Liver (tissue), 8 donors: ENCODE measurements at regions not wholly inside any gene's neighbourhood (a gene's known extent, or its start where the extent isn't known, plus 50 kb on each side); places are given as distances from the start of the nearest gene placed in this dataset.

Experiments
- DNase-seq: peaks from one replicate; pipeline ENCODE4 v3.0.0-alpha.2; 2017; ENCODE audit warnings: low spot score
- H3K27ac ChIP-seq, 2 donors: one replicate each; pipeline ENCODE4 v1.7.0; 2013; ENCODE audit warnings: inconsistent platforms in 2 of 2, low read length in 2 of 2, control low read depth in 1 of 2, low read depth in 1 of 2, mild to moderate bottlenecking in 1 of 2
- H3K27me3 ChIP-seq, 4 donors: one replicate each; pipeline versions ENCODE4 v1.6.1 to v1.7.0; 2013; ENCODE audit warnings: low read length in 3 of 4, inconsistent platforms in 1 of 4, mild to moderate bottlenecking in 1 of 4, moderate library complexity in 1 of 4; ENCODE audit not compliant: control insufficient read depth in 4 of 4, insufficient read depth in 4 of 4
- H3K36me3 ChIP-seq, 4 donors: one replicate each; pipeline versions ENCODE4 v1.6.1 to v1.7.0; 2013; ENCODE audit warnings: low read length in 3 of 4, mild to moderate bottlenecking in 3 of 4, low read depth in 1 of 4, moderate library complexity in 1 of 4; ENCODE audit not compliant: control insufficient read depth in 4 of 4, insufficient read depth in 3 of 4
- H3K4me1 ChIP-seq, 4 donors: one replicate each; pipeline versions ENCODE4 v1.6.1 to v1.7.0; 2013; ENCODE audit warnings: low read length in 3 of 4, mild to moderate bottlenecking in 3 of 4, moderate library complexity in 1 of 4; ENCODE audit not compliant: control insufficient read depth in 4 of 4, insufficient read depth in 4 of 4
- H3K4me3 ChIP-seq, 3 donors: one replicate each; pipeline versions ENCODE4 v1.6.1 to v1.7.0; 2013; ENCODE audit warnings: low read length in 3 of 3, control low read depth in 1 of 3, low read depth in 1 of 3, mild to moderate bottlenecking in 1 of 3
- H3K9ac ChIP-seq, 2 donors: one replicate each; pipeline ENCODE4 v1.7.0; 2013; ENCODE audit warnings: low read length in 2 of 2, mild to moderate bottlenecking in 2 of 2, moderate library complexity in 2 of 2, control low read depth in 1 of 2, low read depth in 1 of 2
- H3K9me3 ChIP-seq, 4 donors: one replicate each; pipeline versions ENCODE4 v1.6.1 to v1.7.0; 2013; ENCODE audit warnings: low read length in 3 of 4; ENCODE audit not compliant: control insufficient read depth in 4 of 4
- EGR1 ChIP-seq, 2 donors: IDR thresholded peaks; 2 replicates each; pipeline ENCODE4 v1.6.1; 2016 to 2018; ENCODE audit warnings: antibody characterized with exemption in 2 of 2, low read depth in 2 of 2
- FOXA1 ChIP-seq: IDR thresholded peaks from 2 replicates; pipeline ENCODE4 v1.6.1; 2016; ENCODE audit warnings: antibody characterized with exemption
- FOXA2 ChIP-seq: IDR thresholded peaks from 2 replicates; pipeline ENCODE4 v1.6.1; 2016; ENCODE audit warnings: antibody characterized with exemption
- GABPA ChIP-seq, 2 donors: IDR thresholded peaks in 1 of 2; conservative IDR thresholded peaks in 1 of 2; 2 replicates each; pipeline ENCODE4 v1.6.1; 2016; ENCODE audit warnings: antibody characterized with exemption in 2 of 2, mild to moderate bottlenecking in 1 of 2, moderate library complexity in 1 of 2
- HNF4A ChIP-seq, 2 donors: conservative IDR thresholded peaks; 2 replicates each; pipeline ENCODE4 v1.6.1; 2016; ENCODE audit warnings: antibody characterized with exemption in 2 of 2, mild to moderate bottlenecking in 2 of 2
- HNF4G ChIP-seq: IDR thresholded peaks from 2 replicates; pipeline ENCODE4 v1.6.1; 2016; ENCODE audit warnings: antibody characterized with exemption
- JUND ChIP-seq, 2 donors: IDR thresholded peaks; 2 replicates each; pipeline ENCODE4 v1.6.1; 2016; ENCODE audit warnings: antibody characterized with exemption in 2 of 2
- NR2F2 ChIP-seq: IDR thresholded peaks from 2 replicates; pipeline ENCODE4 v1.6.1; 2016; ENCODE audit warnings: antibody characterized with exemption
- RAD21 ChIP-seq, 2 donors: IDR thresholded peaks; 2 replicates each; pipeline ENCODE4 v1.6.1; 2016; ENCODE audit warnings: antibody characterized with exemption in 2 of 2, mild to moderate bottlenecking in 2 of 2
- RXRA ChIP-seq, 2 donors: IDR thresholded peaks; 2 replicates each; pipeline ENCODE4 v1.6.1; 2017 to 2018; ENCODE audit warnings: antibody characterized with exemption in 2 of 2, mild to moderate bottlenecking in 1 of 2
- SP1 ChIP-seq: IDR thresholded peaks from 2 replicates; pipeline ENCODE4 v1.6.1; 2018; ENCODE audit warnings: antibody characterized with exemption, mild to moderate bottlenecking
- TAF1 ChIP-seq: conservative IDR thresholded peaks from 2 replicates; pipeline ENCODE4 v1.6.1; 2016; ENCODE audit warnings: antibody characterized with exemption, mild to moderate bottlenecking
- YY1 ChIP-seq: IDR thresholded peaks from 2 replicates; pipeline ENCODE4 v1.6.1; 2016; ENCODE audit warnings: antibody characterized with exemption, mild to moderate bottlenecking
- WGBS: extraction: QIAGEN DNeasy Blood & Tissue Kit; methylation state at CpG from one replicate; pipeline ENCODE4 v1.1.7; 2013; 5-methylcytosine and 5-hydroxymethylcytosine counted together
- TF ChIP-seq, protein P1 (sequence below): fragments of 150-350 bp; IDR thresholded peaks from 2 replicates; pipeline ENCODE4 v1.5.1; 2017; ENCODE audit warnings: improper control_type of control experiment, low read depth, low read length; ENCODE audit not compliant: missing input control
- TF ChIP-seq, protein P2 (sequence below): IDR thresholded peaks from 2 replicates; pipeline ENCODE4 v1.6.1; 2016; ENCODE audit warnings: antibody characterized with exemption
- TF ChIP-seq, protein P3 (sequence below): IDR thresholded peaks from 2 replicates; pipeline ENCODE4 v1.6.1; 2016; ENCODE audit warnings: antibody characterized with exemption
- TF ChIP-seq, protein P4 (sequence below): IDR thresholded peaks from 2 replicates; pipeline ENCODE4 v1.6.1; 2016; ENCODE audit warnings: antibody characterized with exemption
- TF ChIP-seq, protein P5 (sequence below): IDR thresholded peaks from 2 replicates; pipeline ENCODE4 v1.6.1; 2016; ENCODE audit warnings: antibody characterized with exemption, mild to moderate bottlenecking
- donor health status: healthy.
- donor health status: healthy.
- donor health status: healthy.
- donor health status: healthy.
- donor health status: healthy.

DNA sequence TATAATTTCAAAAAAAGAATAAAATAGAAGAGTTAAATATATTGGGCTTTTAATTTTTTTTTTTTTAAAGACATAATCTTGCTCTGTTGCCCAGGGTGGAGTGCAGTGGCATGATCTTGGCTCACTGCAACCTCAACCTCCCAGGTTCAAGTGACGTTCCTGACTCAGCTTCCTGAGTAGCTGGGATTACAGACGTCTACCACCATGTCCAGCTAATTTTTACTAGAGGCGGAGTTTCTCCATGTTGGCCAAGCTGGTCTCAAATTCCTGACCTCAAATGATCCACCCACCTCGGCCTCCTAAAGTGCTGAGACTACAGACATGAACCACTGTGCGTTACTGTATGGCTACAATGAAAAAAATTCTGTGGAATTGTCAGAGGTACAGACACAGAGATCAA is 98.1 kb upstream of the RGPD4 start:
- no peak for TF ChIP-seq FOXA1
- no peak for TF ChIP-seq NR2F2
- TF ChIP-seq, protein P1, sequence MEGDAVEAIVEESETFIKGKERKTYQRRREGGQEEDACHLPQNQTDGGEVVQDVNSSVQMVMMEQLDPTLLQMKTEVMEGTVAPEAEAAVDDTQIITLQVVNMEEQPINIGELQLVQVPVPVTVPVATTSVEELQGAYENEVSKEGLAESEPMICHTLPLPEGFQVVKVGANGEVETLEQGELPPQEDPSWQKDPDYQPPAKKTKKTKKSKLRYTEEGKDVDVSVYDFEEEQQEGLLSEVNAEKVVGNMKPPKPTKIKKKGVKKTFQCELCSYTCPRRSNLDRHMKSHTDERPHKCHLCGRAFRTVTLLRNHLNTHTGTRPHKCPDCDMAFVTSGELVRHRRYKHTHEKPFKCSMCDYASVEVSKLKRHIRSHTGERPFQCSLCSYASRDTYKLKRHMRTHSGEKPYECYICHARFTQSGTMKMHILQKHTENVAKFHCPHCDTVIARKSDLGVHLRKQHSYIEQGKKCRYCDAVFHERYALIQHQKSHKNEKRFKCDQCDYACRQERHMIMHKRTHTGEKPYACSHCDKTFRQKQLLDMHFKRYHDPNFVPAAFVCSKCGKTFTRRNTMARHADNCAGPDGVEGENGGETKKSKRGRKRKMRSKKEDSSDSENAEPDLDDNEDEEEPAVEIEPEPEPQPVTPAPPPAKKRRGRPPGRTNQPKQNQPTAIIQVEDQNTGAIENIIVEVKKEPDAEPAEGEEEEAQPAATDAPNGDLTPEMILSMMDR: no peak
- TF ChIP-seq, protein P2, sequence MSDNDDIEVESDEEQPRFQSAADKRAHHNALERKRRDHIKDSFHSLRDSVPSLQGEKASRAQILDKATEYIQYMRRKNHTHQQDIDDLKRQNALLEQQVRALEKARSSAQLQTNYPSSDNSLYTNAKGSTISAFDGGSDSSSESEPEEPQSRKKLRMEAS: no peak
- TF ChIP-seq EGR1 (IDR thresholded peaks at IDR 0.05; ENCODE audit: low read depth in 2 of 2): no peak
- no peak for TF ChIP-seq RXRA (IDR thresholded peaks at IDR 0.05)
- TF ChIP-seq, protein P3, sequence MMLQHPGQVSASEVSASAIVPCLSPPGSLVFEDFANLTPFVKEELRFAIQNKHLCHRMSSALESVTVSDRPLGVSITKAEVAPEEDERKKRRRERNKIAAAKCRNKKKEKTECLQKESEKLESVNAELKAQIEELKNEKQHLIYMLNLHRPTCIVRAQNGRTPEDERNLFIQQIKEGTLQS: no peak
- TF ChIP-seq JUND (IDR thresholded peaks at IDR 0.05): no peak
- no peak for TF ChIP-seq FOXA2
- TF ChIP-seq, protein P4, sequence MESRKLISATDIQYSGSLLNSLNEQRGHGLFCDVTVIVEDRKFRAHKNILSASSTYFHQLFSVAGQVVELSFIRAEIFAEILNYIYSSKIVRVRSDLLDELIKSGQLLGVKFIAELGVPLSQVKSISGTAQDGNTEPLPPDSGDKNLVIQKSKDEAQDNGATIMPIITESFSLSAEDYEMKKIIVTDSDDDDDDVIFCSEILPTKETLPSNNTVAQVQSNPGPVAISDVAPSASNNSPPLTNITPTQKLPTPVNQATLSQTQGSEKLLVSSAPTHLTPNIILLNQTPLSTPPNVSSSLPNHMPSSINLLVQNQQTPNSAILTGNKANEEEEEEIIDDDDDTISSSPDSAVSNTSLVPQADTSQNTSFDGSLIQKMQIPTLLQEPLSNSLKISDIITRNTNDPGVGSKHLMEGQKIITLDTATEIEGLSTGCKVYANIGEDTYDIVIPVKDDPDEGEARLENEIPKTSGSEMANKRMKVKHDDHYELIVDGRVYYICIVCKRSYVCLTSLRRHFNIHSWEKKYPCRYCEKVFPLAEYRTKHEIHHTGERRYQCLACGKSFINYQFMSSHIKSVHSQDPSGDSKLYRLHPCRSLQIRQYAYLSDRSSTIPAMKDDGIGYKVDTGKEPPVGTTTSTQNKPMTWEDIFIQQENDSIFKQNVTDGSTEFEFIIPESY: no peak
- H3K9ac ChIP-seq: no peak overlapping the region
- no peak overlapping the region for H3K4me3 ChIP-seq
- WGBS: 65% methylated on average over 5 of the region's 5 CpGs
- H3K27me3 ChIP-seq: no peaks in the 10 kb centered on the region
- H3K36me3 ChIP-seq: no peaks in the 10 kb centered on the region
- H3K9me3 ChIP-seq: no peaks in the 10 kb centered on the region
- DNase-seq: no peak
- H3K27ac ChIP-seq: no peak overlapping the region
- H3K4me1 ChIP-seq: no peaks in the 10 kb centered on the region

DNA sequence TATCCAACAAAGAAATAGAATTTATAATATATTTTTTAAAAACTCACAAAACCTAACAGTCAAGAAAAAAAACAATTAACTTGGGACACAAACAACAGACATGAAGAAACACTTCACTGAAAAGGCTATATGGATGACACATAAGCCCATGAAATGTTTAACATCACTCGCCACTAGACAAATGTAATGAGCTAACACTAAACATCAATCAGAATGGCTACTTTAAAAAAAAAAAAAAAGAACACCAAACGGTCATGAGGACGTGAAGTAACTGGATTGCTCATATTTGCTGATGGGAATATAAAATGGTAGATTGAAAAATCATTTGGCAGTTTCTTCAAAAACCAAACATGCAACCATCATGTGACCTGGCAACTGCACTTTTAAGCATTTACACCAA is 97.3 kb upstream of the RGPD4 start:
- TF ChIP-seq, protein P3: no peak
- TF ChIP-seq SP1 (no peak), EGR1 (IDR thresholded peaks at IDR 0.05; ENCODE audit: low read depth in 2 of 2) (no peak), FOXA2 (no peak), HNF4A (conservative IDR thresholded peaks at IDR 0.05) (no peak), YY1 (no peak), HNF4G (no peak), GABPA (IDR thresholded peaks at IDR 0.05 in 1 of 2, conservative IDR thresholded peaks at IDR 0.05 in 1 of 2) (no peak), TAF1 (no peak), NR2F2 (no peak), RXRA (IDR thresholded peaks at IDR 0.05) (no peak), JUND (IDR thresholded peaks at IDR 0.05) (no peak), RAD21 (IDR thresholded peaks at IDR 0.05) (no peak)
- TF ChIP-seq, protein P5, sequence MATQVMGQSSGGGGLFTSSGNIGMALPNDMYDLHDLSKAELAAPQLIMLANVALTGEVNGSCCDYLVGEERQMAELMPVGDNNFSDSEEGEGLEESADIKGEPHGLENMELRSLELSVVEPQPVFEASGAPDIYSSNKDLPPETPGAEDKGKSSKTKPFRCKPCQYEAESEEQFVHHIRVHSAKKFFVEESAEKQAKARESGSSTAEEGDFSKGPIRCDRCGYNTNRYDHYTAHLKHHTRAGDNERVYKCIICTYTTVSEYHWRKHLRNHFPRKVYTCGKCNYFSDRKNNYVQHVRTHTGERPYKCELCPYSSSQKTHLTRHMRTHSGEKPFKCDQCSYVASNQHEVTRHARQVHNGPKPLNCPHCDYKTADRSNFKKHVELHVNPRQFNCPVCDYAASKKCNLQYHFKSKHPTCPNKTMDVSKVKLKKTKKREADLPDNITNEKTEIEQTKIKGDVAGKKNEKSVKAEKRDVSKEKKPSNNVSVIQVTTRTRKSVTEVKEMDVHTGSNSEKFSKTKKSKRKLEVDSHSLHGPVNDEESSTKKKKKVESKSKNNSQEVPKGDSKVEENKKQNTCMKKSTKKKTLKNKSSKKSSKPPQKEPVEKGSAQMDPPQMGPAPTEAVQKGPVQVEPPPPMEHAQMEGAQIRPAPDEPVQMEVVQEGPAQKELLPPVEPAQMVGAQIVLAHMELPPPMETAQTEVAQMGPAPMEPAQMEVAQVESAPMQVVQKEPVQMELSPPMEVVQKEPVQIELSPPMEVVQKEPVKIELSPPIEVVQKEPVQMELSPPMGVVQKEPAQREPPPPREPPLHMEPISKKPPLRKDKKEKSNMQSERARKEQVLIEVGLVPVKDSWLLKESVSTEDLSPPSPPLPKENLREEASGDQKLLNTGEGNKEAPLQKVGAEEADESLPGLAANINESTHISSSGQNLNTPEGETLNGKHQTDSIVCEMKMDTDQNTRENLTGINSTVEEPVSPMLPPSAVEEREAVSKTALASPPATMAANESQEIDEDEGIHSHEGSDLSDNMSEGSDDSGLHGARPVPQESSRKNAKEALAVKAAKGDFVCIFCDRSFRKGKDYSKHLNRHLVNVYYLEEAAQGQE: no peak
- TF ChIP-seq, protein P4: no peak
- TF ChIP-seq, protein P1: no peak
- TF ChIP-seq, protein P2: no peak
- Histone ChIP-seq H3K9ac (no peak overlapping the region), H3K4me1 (no peaks in the 10 kb centered on the region), H3K27ac (no peak overlapping the region), H3K36me3 (no peaks in the 10 kb centered on the region), H3K9me3 (no peaks in the 10 kb centered on the region), H3K27me3 (no peaks in the 10 kb centered on the region), H3K4me3 (no peak overlapping the region)
- 65% methylated on average over 3 of the region's 3 CpGs for WGBS
- DNase-seq: no peak
